ENCODE measurements at regions not wholly inside any gene's neighbourhood (a gene's known extent, or its start where the extent isn't known, plus 50 kb on each side); places are given as distances from the start of the nearest gene placed in this dataset.

GRCh38 chr18:56393870-56394269 is 244.5 kb downstream of the TXNL1 start:
- Mint-ChIP-seq H3K27ac (no peak overlapping the region), H3K4me1 (no peaks in the 10 kb centered on the region), H3K9me3 (ENCODE audit: low read depth) (no peaks in the 10 kb centered on the region), H3K4me3 (no peak overlapping the region), H3K27me3 (no peaks in the 10 kb centered on the region), H3K36me3 (ENCODE audit: low read depth) (no peaks in the 10 kb centered on the region)
- ChIA-PET POLR2A (no interaction called here), CTCF (no interaction called here)
- DNase-seq = no peak
- intact Hi-C loops (cut with DNase I, micrococcal nuclease) = no loop called here
- no peak for ATAC-seq

GRCh38 chr18:56391931-56392590 is 246.3 kb downstream of the TXNL1 start:
- ChIA-PET POLR2A (no interaction called here), CTCF (no interaction called here)
- DNase-seq (no peak), ATAC-seq (no peak)
- no peaks in the 10 kb centered on the region for H3K36me3 Mint-ChIP-seq (ENCODE audit: low read depth)
- H3K27me3 Mint-ChIP-seq = no peaks in the 10 kb centered on the region
- intact Hi-C loops (cut with DNase I, micrococcal nuclease) = no loop called here
- no peak overlapping the region for H3K27ac Mint-ChIP-seq
- H3K4me3 Mint-ChIP-seq = no peak overlapping the region
- H3K9me3 Mint-ChIP-seq (ENCODE audit: low read depth) = no peaks in the 10 kb centered on the region
- no peaks in the 10 kb centered on the region for H3K4me1 Mint-ChIP-seq

- Mint-ChIP-seq H3K36me3 (ENCODE audit: low read depth) (no peaks in the 10 kb centered on the region), H3K27ac (no peak overlapping the region), H3K27me3 (no peaks in the 10 kb centered on the region), H3K4me3 (no peak overlapping the region), H3K9me3 (ENCODE audit: low read depth) (no peaks in the 10 kb centered on the region), H3K4me1 (no peaks in the 10 kb centered on the region)
- intact Hi-C loops (cut with DNase I, micrococcal nuclease) = no loop called here
- POLR2A ChIA-PET = no interaction called here
- CTCF ChIA-PET = no interaction called here
- ATAC-seq (no peak), DNase-seq (no peak)
Measured at GRCh38 chr18:56390626-56391025, 247.8 kb downstream of the TXNL1 start.

GRCh38 chr18:56389190-56389589 is 249.2 kb downstream of the TXNL1 start:
- Mint-ChIP-seq H3K27me3 (no peaks in the 10 kb centered on the region), H3K27ac (no peak overlapping the region), H3K36me3 (ENCODE audit: low read depth) (no peaks in the 10 kb centered on the region), H3K4me3 (no peak overlapping the region), H3K4me1 (no peaks in the 10 kb centered on the region), H3K9me3 (ENCODE audit: low read depth) (no peaks in the 10 kb centered on the region)
- intact Hi-C loops (cut with DNase I, micrococcal nuclease) = no loop called here
- ChIA-PET CTCF (no interaction called here), POLR2A (no interaction called here)
- DNase-seq = no peak
- no peak for ATAC-seq

GRCh38 chr18:56388571-56388970 is 249.8 kb downstream of the TXNL1 start:
- H3K9me3 Mint-ChIP-seq (ENCODE audit: low read depth) = no peaks in the 10 kb centered on the region
- ATAC-seq (no peak), DNase-seq (no peak)
- ChIA-PET CTCF (no interaction called here), POLR2A (no interaction called here)
- H3K27me3 Mint-ChIP-seq = no peaks in the 10 kb centered on the region
- intact Hi-C loops (cut with DNase I, micrococcal nuclease) = no loop called here
- no peaks in the 10 kb centered on the region for H3K36me3 Mint-ChIP-seq (ENCODE audit: low read depth)
- no peak overlapping the region for H3K4me3 Mint-ChIP-seq
- H3K27ac Mint-ChIP-seq = no peak overlapping the region
- no peaks in the 10 kb centered on the region for H3K4me1 Mint-ChIP-seq

GRCh38 chr18:56386856-56387255 is 251.5 kb downstream of the TXNL1 start:
- no peak overlapping the region for H3K27ac Mint-ChIP-seq
- POLR2A ChIA-PET = no interaction called here

GRCh38 chr18:56383349-56383748 is 255.0 kb downstream of the TXNL1 start:
- no peak for ATAC-seq
- ChIA-PET CTCF (no interaction called here), POLR2A (no interaction called here)
- Mint-ChIP-seq H3K27ac (no peak overlapping the region), H3K4me1 (no peaks in the 10 kb centered on the region), H3K27me3 (no peaks in the 10 kb centered on the region), H3K36me3 (ENCODE audit: low read depth) (no peaks in the 10 kb centered on the region), H3K9me3 (ENCODE audit: low read depth) (no peaks in the 10 kb centered on the region), H3K4me3 (no peak overlapping the region)
- intact Hi-C loops (cut with DNase I, micrococcal nuclease) = no loop called here
- no peak for DNase-seq

More at GRCh38 chr18:56386856-56387255, 251.5 kb downstream of the TXNL1 start:
- Mint-ChIP-seq H3K36me3 (ENCODE audit: low read depth) (no peaks in the 10 kb centered on the region), H3K9me3 (ENCODE audit: low read depth) (no peaks in the 10 kb centered on the region), H3K4me1 (no peaks in the 10 kb centered on the region), H3K27me3 (no peaks in the 10 kb centered on the region), H3K4me3 (no peak overlapping the region)
- DNase-seq = no peak
- CTCF ChIA-PET = interaction anchor here (0.7 kb wide), 2 partner anchors 32 to 73 kb away, joined by 4 read pairs; no protein-coding TSS in a partner anchor
- no peak for ATAC-seq
- intact Hi-C loops (cut with DNase I, micrococcal nuclease) = no loop called here

GRCh38 chr18:56382541-56382940 is 255.9 kb downstream of the TXNL1 start:
- Mint-ChIP-seq H3K4me1 (no peaks in the 10 kb centered on the region), H3K36me3 (ENCODE audit: low read depth) (no peaks in the 10 kb centered on the region), H3K4me3 (no peak overlapping the region), H3K27ac (no peak overlapping the region), H3K27me3 (no peaks in the 10 kb centered on the region), H3K9me3 (ENCODE audit: low read depth) (no peaks in the 10 kb centered on the region)
- ChIA-PET POLR2A (interaction anchor here (0.6 kb wide), 1 partner anchor 470 kb away, joined by 3 read pairs; no protein-coding TSS in a partner anchor), CTCF (no interaction called here)
- ATAC-seq (no peak), DNase-seq (no peak)
- intact Hi-C loops (cut with DNase I, micrococcal nuclease) = no loop called here

GRCh38 chr18:56381196-56381595 is 257.2 kb downstream of the TXNL1 start:
- H3K36me3 Mint-ChIP-seq (ENCODE audit: low read depth) = no peaks in the 10 kb centered on the region
- CTCF ChIA-PET = no interaction called here
- ATAC-seq = no peak

GRCh38 chr18:56380685-56381084 is 257.7 kb downstream of the TXNL1 start:
- no peaks in the 10 kb centered on the region for H3K9me3 Mint-ChIP-seq (ENCODE audit: low read depth)
- no peaks in the 10 kb centered on the region for H3K27me3 Mint-ChIP-seq
- no peak overlapping the region for H3K4me3 Mint-ChIP-seq
- POLR2A ChIA-PET = no interaction called here
- CTCF ChIA-PET = no interaction called here
- intact Hi-C loops (cut with DNase I, micrococcal nuclease) = no loop called here
- no peak overlapping the region for H3K27ac Mint-ChIP-seq
- DNase-seq (no peak), ATAC-seq (no peak)
- no peaks in the 10 kb centered on the region for H3K36me3 Mint-ChIP-seq (ENCODE audit: low read depth)
- H3K4me1 Mint-ChIP-seq = no peaks in the 10 kb centered on the region

More at GRCh38 chr18:56381196-56381595, 257.2 kb downstream of the TXNL1 start:
- DNase-seq = no peak
- POLR2A ChIA-PET = no interaction called here
- H3K9me3 Mint-ChIP-seq (ENCODE audit: low read depth) = no peaks in the 10 kb centered on the region
- intact Hi-C loops (cut with DNase I, micrococcal nuclease) = no loop called here
- H3K27ac Mint-ChIP-seq = no peak overlapping the region
- H3K4me3 Mint-ChIP-seq = no peak overlapping the region
- H3K4me1 Mint-ChIP-seq = no peaks in the 10 kb centered on the region
- H3K27me3 Mint-ChIP-seq = no peaks in the 10 kb centered on the region

GRCh38 chr18:56379256-56379655 is 259.1 kb downstream of the TXNL1 start:
- intact Hi-C loops (cut with DNase I, micrococcal nuclease) = no loop called here
- H3K27ac Mint-ChIP-seq = no peak overlapping the region
- POLR2A ChIA-PET = interaction anchor here (0.7 kb wide), 1 partner anchor 845 kb away, joined by 18 read pairs; no protein-coding TSS in a partner anchor
- H3K9me3 Mint-ChIP-seq (ENCODE audit: low read depth) = no peaks in the 10 kb centered on the region
- H3K4me3 Mint-ChIP-seq = no peak overlapping the region
- no peak for DNase-seq
- H3K27me3 Mint-ChIP-seq = no peaks in the 10 kb centered on the region
- H3K4me1 Mint-ChIP-seq = no peaks in the 10 kb centered on the region
- no peaks in the 10 kb centered on the region for H3K36me3 Mint-ChIP-seq (ENCODE audit: low read depth)
- CTCF ChIA-PET = no interaction called here
- no peak for ATAC-seq

- H3K27me3 Mint-ChIP-seq = peaks cover 2% of the 10 kb centered on the region
- no peaks in the 10 kb centered on the region for H3K4me1 Mint-ChIP-seq
- ChIA-PET CTCF (interaction anchor here (0.6 kb wide), 1 partner anchor 285 kb away, joined by 3 read pairs; no protein-coding TSS in a partner anchor), POLR2A (no interaction called here)
- H3K36me3 Mint-ChIP-seq (ENCODE audit: low read depth) = no peaks in the 10 kb centered on the region
- DNase-seq = no peak
- no peaks in the 10 kb centered on the region for H3K9me3 Mint-ChIP-seq (ENCODE audit: low read depth)
- intact Hi-C loops (cut with DNase I, micrococcal nuclease) = no loop called here
- ATAC-seq = no peak
- H3K4me3 Mint-ChIP-seq = no peak overlapping the region
- H3K27ac Mint-ChIP-seq = no peak overlapping the region
Measured at GRCh38 chr18:56377231-56377630, 261.2 kb downstream of the TXNL1 start.

Measured in activated CD4-positive, alpha-beta T cell treated with anti-CD3 and anti-CD28 coated beads for 36 hours (primary cell).